Skin epidermis (tissue), 12 donors: ENCODE measurements at regions not wholly inside any gene's neighbourhood (a gene's known extent, or its start where the extent isn't known, plus 50 kb on each side); places are given as distances from the start of the nearest gene placed in this dataset.

Experiments
- H3K27ac ChIP-seq, 21 experiments: fragments of 200-600 bp; sonication (generic) in 11 of 21; one replicate each; pipeline ENCODE4 v1.5.0; 2020; ENCODE audit warnings: mild to moderate bottlenecking in 3 of 21, inconsistent platforms in 2 of 21, moderate library complexity in 2 of 21
- H3K4me3 ChIP-seq, 7 experiments: fragments of 200-600 bp; sonication (generic) in 2 of 7; one replicate each; pipeline ENCODE4 v1.5.0; 2020; ENCODE audit warnings: inconsistent platforms in 2 of 7, mild to moderate bottlenecking in 2 of 7, moderate library complexity in 1 of 7

DNA sequence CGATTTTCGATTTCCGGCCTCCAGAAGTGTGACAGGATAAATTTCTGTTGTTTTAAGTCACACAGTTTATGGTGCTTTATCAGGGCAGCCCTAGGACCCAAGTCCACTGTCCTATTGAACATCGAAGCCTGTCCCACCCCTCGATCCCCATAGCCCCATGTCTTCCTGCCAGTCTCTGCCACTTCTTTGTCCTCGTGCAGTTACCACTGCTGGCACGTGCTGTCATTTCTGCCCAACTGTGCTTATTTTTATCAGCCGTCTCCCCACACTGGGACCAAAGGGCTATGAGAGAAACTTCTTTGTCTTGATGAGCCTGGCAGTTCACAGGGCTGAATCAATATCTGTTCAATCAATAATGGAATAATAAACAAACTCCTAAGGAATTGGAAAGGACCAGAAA lies 146.7 kb downstream of the PSMG1 start:
- H3K4me3 ChIP-seq = no peak overlapping the region
- no peak overlapping the region for H3K27ac ChIP-seq

DNA sequence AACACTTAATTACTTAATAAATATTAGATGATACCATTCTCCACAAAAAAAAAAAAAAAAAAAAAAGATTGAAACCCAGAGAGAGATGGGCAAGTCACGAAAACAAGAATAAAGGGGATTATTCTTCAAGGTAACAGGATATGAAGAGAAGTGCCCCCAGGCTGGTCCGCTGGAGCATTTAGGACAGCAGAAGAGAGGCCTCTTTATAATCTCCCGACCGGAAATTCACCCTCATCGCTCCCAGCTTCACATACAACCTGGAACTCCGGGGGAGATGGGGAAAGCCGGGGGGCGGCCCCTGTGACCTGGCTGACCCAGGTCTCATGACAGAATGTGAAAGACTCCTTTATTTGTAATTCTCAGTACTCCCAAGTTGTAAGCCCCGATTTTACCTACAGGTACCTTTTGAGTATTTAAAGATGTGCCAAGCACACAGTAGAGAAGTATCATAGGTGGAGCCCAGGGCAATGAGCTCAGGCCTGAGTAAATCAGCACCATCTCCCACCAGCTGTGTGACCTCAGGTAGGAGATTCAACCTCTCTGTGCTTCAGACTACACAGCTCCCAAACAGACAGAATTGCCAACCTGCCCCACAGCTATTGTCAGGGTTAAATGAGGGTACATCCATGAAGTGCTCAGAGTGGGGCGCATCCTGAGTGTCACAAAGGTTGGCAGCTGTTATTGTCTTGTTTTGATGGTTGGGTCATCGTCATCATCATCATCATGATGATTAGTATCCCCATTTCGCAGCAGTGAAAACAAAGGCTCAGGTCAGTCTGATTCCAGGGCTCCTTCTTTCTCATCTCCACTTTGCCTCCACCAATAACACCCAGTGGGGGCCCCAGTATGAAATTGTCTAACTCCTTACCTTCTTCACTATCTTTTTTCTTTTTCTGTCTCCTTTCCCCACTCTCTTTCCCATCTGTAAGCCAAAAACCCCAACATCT lies 148.4 kb downstream of the PSMG1 start:
- H3K4me3 ChIP-seq = no peak overlapping the region
- peak overlapping the region in 2 of 21 experiments; percentile 17 to 23 for H3K27ac ChIP-seq

DNA sequence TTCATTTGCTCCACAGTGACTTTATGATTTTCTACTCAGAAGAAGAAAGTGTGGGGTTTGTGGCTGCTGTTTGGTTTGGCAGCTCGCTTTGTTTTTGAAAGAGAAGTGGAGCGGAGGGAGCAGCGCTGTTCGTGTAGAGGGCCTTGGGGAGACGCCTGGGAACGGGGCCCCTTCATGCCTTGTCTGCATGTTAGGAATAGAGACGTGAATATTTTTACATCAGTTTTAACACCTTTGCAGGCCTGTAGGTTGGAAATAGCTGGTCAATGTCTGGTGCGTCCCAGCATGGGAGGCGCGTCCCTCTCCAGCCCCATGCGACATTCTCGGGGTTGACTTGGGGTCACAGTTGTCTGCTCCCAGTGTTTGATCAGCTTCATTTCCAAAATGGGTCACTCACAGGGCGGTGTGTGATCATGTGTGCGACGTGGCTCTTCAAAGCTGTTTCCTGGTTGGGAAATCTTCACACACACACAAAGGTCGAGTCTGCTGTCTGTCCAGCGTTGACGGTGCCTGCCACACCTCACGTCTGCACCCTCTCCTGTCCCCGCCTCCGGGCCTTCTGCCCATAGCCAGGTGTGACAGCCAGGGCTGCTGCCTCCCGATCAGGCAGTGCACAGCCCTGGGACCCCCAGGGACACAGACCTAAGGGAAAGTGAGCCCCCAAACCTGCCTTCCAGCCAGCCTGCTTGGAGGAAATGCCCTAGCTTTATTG lies 149.2 kb downstream of the PSMG1 start:
- H3K4me3 ChIP-seq = no peak overlapping the region
- H3K27ac ChIP-seq = peak overlapping the region in 1 of 21 experiments; percentile 23

DNA sequence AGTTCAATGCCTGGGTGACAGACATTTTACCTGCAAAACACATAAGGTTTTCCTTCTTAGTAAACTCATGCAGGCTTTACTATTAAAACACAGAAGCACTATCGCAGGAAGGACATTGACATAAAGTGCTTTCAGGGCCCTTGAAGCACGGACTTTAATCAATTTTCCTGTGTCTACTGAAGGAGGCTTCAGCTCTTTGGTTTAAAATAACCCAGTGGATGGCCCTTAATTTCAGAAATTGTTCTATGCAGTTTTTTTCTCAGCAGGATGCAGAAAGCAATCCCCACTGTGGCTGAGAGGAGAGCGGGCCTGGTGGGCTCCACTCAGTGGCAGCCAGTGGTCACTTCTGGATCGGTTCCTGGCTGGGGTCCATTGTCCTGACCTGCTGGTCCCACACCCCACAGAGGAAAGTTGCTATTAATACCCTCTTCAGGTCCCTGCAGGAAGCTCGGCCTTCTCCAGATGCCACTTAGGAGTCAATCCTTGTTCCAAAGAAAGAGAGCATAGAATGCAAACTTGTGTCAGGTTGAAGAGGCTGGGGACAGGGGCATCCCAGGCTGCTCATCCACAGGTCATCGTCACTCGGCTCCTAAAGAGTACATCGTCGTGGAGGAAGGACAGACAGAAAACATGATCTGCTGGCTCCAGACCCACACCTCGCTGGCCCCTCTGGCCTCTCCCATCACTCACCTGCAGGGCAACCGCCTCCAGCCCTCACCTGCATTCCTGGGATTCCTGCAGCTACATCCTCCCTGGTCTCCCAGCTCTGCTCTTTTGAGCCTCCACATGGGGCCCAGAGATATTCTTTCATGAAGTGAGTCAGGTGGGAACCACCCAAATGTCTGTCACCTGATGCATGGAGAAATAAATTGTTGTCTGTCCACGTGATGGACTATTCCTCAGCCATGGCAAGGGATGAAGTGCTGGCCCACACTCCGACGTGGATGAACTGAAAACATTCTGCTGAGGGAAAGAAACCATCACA lies 153.1 kb downstream of the PSMG1 start:
- H3K27ac ChIP-seq = peak overlapping the region in 2 of 21 experiments; percentile 9 to 11

DNA sequence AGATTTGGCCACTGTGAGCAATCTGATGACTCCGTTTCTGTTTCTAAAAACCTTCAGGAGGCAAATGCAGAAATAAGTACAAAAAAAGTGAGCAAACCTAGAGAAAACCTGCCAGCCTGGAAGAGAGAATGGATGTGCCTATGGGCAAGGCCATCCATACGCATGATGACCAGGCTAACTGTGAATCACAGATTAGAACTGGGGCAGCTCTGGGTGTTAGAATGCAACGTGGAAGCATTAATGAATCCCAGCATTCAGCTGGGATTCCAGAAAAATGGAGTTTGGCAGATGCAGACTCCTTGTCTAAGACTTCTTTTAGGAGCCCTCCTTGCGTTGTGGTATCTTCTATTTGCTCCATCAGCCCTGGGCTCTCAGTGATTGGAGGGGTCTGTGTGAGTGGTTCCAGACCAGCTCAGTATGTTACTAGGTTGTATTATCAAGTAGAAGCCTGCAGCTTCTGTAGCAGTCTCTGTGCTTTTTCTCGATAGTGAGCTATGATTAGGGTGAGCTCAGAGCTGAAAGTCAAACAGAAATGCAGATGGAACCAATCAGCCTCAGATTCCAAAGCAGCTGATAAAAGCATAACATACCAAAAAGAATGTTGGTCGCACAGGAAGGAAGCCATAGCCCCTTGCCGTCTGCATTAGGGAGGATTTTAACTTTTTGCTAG lies 154.0 kb downstream of the PSMG1 start:
- Histone ChIP-seq H3K4me3 (no peak overlapping the region), H3K27ac (peak overlapping the region in 8 of 21 experiments; percentile 6 to 62 (median 32))

More for the DNA sequence above, 153.1 kb downstream of the PSMG1 start:
- H3K4me3 ChIP-seq = no peak overlapping the region

DNA sequence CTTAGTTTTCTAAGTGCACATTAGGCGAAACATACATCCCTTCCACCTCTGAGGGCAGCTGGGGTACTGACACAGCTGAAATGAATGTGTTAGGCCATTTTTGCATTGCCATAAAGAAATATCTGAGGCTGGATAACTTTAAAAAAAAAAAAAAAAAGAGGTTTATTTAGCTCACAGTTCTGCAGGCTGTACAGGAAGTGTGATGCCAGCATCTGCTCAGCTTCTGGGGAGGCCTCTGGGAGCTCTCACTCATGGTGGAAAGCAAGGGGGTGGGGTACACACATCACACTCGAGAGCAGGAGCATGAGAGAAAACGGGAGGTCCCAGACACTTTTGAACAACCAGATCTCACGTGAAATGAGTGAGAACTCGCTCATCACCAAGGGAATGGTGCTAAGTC lies 158.1 kb downstream of the PSMG1 start:
- H3K27ac ChIP-seq = no peak overlapping the region
- no peak overlapping the region for H3K4me3 ChIP-seq

DNA sequence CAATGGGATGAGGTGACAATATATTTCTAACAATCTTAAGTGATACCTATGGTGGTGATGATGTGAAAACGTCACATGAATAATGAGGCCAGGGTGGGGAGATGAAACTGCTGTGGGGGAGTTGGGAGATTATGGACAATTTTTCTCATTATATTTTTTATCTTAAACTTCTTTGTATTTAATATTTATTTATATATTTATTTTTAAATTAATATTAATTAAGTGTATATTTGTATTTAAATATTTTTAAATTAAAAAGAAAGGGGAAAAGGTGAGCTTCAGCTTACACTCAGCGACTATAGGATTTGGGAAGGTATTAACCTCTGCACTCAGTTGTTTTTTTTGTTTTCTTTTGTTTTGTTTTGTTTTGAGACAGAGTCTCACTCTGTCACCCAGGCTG lies 158.7 kb downstream of the PSMG1 start:
- H3K27ac ChIP-seq = no peak overlapping the region
- H3K4me3 ChIP-seq = no peak overlapping the region

DNA sequence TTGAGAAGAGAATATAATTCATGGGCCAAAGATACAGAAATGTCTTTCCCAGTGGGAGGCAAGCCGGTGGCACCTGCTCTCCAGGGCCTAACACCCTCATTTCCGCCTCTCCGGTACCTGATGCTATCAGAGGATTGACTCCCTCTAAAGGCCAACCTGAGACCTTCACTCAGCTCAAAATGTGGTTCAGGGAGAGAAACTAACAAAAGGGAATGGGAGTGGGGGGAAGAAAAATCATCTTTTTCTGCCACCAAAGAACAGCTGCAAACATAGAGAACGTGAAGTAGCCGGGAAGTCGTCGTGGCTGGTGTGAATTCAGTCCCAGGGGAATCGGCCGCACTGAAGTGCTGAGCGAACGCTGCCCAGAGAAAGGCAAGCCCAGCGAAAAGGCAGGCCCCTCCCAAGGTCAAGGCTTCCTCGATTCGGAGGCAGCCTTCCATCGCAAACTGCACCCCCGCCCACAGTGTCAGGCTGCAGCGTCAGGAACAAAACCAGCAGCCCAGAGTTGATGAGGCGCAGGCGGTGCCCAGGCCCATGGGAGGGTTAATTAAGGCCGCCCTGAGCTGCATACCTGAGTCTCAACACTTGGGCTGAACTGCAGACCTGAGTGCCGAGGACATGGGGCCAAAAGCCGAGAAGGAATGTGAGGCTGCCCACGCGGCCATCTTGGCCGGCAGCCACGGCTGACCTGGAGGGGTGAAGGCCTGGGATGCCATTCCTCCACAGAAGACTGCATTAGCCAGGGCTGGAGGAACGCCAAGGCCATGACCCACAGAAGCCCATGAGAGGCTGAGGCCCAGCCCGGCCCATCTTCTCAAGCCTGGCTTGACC lies 160.2 kb downstream of the PSMG1 start:
- Histone ChIP-seq H3K27ac (peak overlapping the region in 12 of 21 experiments; percentile 5 to 79 (median 47)), H3K4me3 (no peak overlapping the region)

DNA sequence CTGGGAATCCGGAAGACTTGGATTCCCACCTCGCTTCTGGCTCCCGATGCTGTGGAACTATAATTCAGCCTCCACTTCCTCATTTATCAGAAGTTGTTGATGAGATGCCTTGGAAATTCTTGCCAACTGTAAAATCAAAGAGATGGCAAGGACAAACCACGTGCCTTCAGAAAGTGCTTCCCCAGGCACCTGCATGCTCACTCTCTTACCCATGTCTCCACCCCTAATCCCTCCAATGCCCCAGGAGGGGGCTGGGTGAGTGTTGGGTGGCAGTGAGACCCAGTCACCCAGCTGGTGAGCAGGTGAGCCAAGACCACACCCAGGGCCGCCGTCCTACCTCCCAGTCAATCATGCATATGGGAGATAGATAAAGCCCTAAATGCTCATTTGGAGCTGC lies 160.8 kb downstream of the PSMG1 start:
- peak overlapping the region in 12 of 21 experiments; percentile 5 to 79 (median 42) for H3K27ac ChIP-seq
- H3K4me3 ChIP-seq = no peak overlapping the region

DNA sequence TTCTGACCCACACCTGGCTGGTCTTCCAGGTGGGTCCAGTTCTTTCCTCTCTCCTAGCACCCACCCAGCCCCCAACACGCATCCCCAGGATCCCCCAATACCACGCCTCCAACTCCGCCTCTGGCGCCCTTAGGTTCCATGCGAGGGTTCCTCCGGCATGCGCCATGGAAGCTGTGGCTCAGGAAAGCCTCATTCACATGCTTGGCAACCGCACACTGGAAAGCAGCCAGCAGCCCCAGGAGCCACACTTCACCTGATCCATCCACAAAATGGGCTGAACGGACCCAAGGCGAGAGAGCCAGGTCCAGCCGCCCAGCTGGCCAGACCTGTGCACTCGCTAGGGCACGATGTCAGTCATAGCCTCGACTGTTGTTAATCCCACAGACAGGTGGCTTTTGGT lies 161.2 kb downstream of the PSMG1 start:
- peak overlapping the region in 15 of 21 experiments; percentile 5 to 79 (median 45) for H3K27ac ChIP-seq
- H3K4me3 ChIP-seq = no peak overlapping the region

DNA sequence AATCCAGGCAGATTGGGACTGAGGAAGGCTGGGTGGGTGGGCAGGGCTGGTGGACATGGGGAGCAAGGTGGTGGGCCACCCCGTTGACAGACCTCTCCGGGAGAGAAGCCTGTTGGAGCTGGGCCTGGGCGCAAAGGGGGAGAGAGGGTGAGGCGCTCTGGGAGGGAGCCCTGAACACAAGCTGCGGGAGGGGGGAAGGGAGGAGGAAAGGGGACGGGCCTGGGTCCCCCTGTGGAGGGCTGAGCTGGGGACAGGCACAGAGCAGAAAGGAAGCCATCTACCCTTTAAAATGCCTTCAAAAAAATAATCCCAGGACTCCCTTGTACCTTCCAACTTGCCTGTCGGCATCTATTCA lies 161.8 kb downstream of the PSMG1 start:
- Histone ChIP-seq H3K4me3 (no peak overlapping the region), H3K27ac (peak overlapping the region in 15 of 21 experiments; percentile 5 to 79 (median 51))

DNA sequence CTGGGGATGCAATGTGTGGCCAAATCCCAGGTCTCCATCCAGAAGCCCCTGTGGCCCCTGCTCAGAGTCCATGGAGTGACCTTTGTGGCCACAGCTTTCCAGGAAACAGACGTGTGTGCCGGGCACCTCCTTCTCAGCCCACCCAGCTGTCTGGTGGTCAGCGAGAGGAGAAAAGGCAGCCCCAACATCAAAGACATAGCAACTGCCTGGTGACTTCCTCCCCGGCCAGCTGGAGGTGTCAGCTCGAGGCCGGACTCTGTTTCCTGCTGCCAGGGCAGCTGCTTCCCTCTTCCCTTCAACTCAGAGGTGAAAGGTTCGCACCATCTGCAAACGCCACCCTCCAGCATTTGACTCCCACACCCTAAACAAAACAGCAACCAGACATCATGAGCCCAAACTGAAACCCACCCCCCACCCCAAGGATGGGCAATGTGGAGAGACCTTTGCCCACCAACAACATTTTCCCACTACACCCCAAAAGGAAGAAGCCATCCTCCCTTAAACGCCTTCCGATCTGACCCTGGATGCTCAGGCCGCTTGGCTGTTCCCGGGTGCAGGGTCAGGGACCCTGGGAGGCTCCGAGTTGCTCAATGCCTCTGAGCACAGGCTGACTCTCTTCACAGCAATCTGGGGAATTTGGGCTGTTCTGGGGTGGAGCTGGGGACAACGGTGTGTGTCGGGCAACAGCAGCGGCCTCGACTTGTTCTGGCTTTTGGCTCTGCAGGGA lies 162.3 kb downstream of the PSMG1 start:
- peak overlapping the region in 15 of 21 experiments; percentile 5 to 79 (median 51) for H3K27ac ChIP-seq
- H3K4me3 ChIP-seq = no peak overlapping the region

DNA sequence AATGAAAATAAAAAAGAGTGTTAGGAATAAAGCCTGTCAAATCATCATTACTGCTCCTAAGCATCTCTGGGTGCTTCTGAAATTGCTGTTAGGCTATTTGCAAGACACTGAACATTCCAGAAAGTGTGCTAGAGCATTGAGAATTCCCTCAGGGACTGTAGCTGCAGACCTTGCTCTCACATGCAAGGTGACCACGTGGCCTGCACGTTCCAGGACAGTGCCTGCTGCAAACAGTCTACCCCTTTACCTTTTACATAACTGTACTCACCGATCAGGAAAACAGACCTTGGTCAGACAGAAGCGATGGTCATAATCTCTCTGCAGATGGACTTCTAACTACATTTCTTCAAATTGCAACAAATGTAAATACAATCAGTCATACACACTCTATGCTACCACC lies 164.5 kb downstream of the PSMG1 start:
- H3K27ac ChIP-seq = no peak overlapping the region

DNA sequence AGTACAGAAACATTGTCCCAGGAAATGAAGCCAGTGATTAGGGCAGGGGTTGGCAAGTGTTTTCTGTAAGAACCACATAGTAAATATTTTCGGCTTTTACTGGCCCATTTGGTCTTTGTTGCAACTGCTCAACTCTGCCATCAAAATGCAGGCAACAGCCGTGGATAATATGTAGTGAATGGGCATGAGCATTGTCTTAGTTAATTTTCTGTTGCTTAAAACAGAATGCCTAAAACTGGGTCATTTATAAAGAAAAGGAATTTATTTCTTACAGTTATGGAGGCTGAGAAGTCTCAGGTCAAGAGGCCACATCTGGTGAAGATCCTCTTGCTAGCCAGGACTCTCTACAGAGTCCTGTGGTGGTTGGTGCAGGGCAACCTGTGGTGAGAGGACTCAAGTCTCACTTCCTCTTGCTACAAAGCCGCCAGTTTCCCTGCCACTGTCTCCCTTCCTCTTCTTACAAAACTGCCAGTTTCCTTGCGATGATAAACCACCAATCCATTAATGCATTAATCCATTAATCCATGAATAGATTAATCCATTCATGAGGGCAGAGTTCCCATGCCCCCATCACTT lies 166.4 kb downstream of the PSMG1 start:
- Histone ChIP-seq H3K4me3 (no peak overlapping the region), H3K27ac (peak overlapping the region in 2 of 21 experiments; percentile 13 to 33)

More for the DNA sequence above, 164.5 kb downstream of the PSMG1 start:
- H3K4me3 ChIP-seq = no peak overlapping the region

DNA sequence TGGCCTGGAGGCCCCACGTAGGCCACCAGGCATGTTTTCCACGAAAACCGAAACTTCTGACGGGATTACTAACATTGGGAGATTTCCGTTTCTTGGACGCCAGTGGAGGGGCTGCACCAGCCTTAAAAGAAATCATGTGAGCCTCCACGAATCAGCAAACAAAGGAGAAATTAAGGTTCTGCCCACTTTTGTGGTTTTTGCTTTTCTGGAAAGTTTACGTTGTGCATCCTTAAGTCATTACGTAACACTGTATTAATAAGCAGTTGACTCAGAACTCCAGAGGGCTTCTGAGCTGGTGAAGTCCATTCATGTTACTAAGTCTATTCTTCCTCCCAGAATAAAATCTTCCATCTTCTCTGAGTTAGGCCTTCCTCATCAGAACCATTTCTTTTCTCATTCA lies 168.5 kb downstream of the PSMG1 start:
- H3K27ac ChIP-seq = peak overlapping the region in 8 of 21 experiments; percentile 13 to 65 (median 49)
- no peak overlapping the region for H3K4me3 ChIP-seq

DNA sequence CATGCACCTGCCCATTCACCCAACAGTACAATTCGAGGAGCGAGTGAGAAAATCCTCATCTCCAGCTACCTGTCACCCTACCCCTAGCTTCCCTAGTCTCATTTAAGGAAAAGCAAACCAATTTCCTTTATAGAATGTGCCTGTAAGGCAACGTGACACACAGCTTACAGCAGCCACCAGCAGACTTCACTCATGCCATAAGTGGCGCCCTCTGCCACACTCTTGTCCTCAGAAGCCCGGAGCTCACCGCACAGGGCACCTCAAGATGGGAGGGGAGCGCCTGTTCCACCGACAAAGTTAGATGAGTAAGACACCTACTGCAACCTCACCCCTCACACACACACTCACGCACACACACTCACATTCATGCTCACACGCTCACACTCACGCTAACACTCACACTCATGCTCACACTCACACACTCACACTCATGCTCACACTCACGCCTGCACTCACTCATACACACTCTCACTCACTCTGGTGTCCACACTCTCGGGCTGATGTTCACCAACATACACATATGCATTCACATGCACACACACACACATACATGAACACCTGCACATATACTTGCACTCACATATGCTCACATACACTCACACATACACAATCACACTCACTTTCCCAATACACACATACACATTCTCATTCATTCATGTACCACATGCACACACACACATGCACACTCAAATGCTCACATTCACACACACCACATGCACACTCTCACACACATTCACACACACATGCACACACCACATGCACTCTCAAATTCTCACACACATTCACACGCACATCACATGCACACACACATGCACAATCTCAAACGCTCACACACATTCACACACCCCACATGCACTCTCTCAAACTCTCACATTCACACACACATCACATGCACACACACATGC lies 170.7 kb downstream of the PSMG1 start:
- no peak overlapping the region for H3K27ac ChIP-seq
- H3K4me3 ChIP-seq = no peak overlapping the region
